Sigmoid colon (tissue), 6 donors: ENCODE measurements at regions not wholly inside any gene's neighbourhood (a gene's known extent, or its start where the extent isn't known, plus 50 kb on each side); places are given as distances from the start of the nearest gene placed in this dataset.

Source experiments
- DNase-seq: peaks from one replicate; pipeline ENCODE4 v3.0.0-alpha.2; 2019
- H3K27ac ChIP-seq, 4 donors: fragments of 200-600 bp; sonication (generic); one replicate each; pipeline ENCODE4 v1.5.1; 2016 to 2019; ENCODE audit warnings: mild to moderate bottlenecking in 1 of 4
- H3K27me3 ChIP-seq, 3 donors: fragments of 200-600 bp; sonication (generic); one replicate each; pipeline ENCODE4 v1.5.1; 2019; ENCODE audit warnings: mild to moderate bottlenecking in 1 of 3
- H3K36me3 ChIP-seq, 4 donors: fragments of 200-600 bp; sonication (generic); one replicate each; pipeline ENCODE4 v1.5.1; 2016 to 2019
- H3K4me1 ChIP-seq, 4 donors: fragments of 200-600 bp; sonication (generic); one replicate each; pipeline ENCODE4 v1.5.1; 2017 to 2019
- H3K4me3 ChIP-seq, 4 donors: fragments of 200-600 bp; sonication (generic); one replicate each; pipeline ENCODE4 v1.5.1; 2017 to 2019; ENCODE audit warnings: mild to moderate bottlenecking in 2 of 4, moderate library complexity in 1 of 4
- H3K9me3 ChIP-seq, 4 donors: fragments of 200-600 bp in 3 of 4; sonication (generic) in 3 of 4; one replicate each; pipeline versions ENCODE4 v1.5.1 to v1.6.1; 2013 to 2019
- EP300 ChIP-seq, 4 donors: sonication (generic); formaldehyde crosslinking; IDR thresholded peaks; one replicate each; pipeline ENCODE4 v1.6.1; 2017; ENCODE audit warnings: antibody characterized with exemption in 4 of 4
- POLR2A ChIP-seq, 2 donors: fragments of 450-650 bp; IDR thresholded peaks; one replicate each; pipeline ENCODE4 v1.6.1; 2016; ENCODE audit warnings: antibody characterized with exemption in 2 of 2, mild to moderate bottlenecking in 2 of 2, moderate library complexity in 2 of 2
- POLR2AphosphoS5 ChIP-seq, 4 donors: sonication (generic); formaldehyde crosslinking; IDR thresholded peaks; one replicate each; pipeline ENCODE4 v1.6.1; 2017; ENCODE audit warnings: antibody characterized with exemption in 4 of 4
- WGBS, 2 donors: extraction: QIAGEN DNeasy Blood & Tissue Kit; methylation state at CpG; one replicate each; pipeline ENCODE4 v1.1.7; 2013; 5-methylcytosine and 5-hydroxymethylcytosine counted together
- intact Hi-C: fragments of 100-400 bp; cut with DNase I; formaldehyde crosslinking; loops from one replicate; pipeline ENCODE4 v1.15.1; 2023
- TF ChIP-seq, protein P1 (sequence below), 4 experiments: fragments of 450-650 bp in 3 of 4; fragments of 200-600 bp in 1 of 4; IDR thresholded peaks; one replicate each; pipeline ENCODE4 v1.5.1; 2016 to 2019; ENCODE audit warnings: antibody characterized with exemption in 4 of 4, mild to moderate bottlenecking in 3 of 4, moderate library complexity in 2 of 4
- donor health status: healthy with polysubstance abuse.
- donor health status: healthy.

DNA sequence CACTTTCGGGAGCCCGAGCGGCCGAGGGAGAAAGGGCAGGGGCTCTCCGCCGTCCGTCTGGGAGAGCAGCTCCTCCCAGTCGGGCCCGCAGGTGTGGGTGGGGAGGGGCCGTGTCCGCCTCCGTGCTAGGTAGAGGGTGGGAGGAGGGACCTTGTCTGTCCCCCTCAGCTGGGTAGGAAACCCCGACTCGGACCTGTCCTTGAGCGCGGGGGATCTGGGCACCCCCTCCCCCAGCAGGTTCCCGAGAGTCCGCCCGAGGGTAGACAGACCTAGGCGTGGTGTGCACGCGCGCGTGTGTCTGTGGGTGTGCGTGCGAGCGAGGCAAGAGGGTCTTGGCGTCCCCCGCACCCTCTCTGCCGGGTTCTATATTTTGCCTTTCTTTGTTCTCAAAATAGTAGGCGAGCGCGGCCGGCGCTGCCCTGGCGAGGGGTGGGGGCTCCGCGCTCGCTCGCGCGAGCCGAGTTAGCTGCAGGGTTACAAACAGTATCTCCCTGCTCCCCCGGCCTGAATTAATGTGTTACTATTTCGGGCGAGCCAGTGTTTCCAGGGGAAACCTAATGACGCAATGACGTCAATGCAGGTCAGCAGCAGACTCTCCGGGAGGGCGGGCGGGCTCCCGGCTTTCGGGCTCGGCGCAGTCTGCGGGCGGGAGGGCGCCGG is 73.9 kb upstream of the LEP start:
- no peak overlapping the region for H3K27ac ChIP-seq
- H3K4me3 ChIP-seq = peak overlapping the region in 3 of 4 donors; percentile 28 to 53 (median 41)
- peaks cover 0 to 28% (median 24%) of the 10 kb centered on the region in 4 donors for H3K4me1 ChIP-seq
- DNase-seq = no peak
- H3K9me3 ChIP-seq = no peaks in the 10 kb centered on the region
- no peaks in the 10 kb centered on the region for H3K36me3 ChIP-seq
- H3K27me3 ChIP-seq = peaks cover 28 to 91% (median 58%) of the 10 kb centered on the region in 3 donors
- intact Hi-C loops = no loop called here
- TF ChIP-seq POLR2AphosphoS5 (IDR thresholded peaks at IDR 0.05) (no peak), POLR2A (IDR thresholded peaks at IDR 0.05) (no peak), EP300 (IDR thresholded peaks at IDR 0.05) (no peak)
- TF ChIP-seq, protein P1, sequence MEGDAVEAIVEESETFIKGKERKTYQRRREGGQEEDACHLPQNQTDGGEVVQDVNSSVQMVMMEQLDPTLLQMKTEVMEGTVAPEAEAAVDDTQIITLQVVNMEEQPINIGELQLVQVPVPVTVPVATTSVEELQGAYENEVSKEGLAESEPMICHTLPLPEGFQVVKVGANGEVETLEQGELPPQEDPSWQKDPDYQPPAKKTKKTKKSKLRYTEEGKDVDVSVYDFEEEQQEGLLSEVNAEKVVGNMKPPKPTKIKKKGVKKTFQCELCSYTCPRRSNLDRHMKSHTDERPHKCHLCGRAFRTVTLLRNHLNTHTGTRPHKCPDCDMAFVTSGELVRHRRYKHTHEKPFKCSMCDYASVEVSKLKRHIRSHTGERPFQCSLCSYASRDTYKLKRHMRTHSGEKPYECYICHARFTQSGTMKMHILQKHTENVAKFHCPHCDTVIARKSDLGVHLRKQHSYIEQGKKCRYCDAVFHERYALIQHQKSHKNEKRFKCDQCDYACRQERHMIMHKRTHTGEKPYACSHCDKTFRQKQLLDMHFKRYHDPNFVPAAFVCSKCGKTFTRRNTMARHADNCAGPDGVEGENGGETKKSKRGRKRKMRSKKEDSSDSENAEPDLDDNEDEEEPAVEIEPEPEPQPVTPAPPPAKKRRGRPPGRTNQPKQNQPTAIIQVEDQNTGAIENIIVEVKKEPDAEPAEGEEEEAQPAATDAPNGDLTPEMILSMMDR (IDR thresholded peaks at IDR 0.05) = no peak
- 1% methylated on average over 59 of the region's 59 CpGs for WGBS, 2 donors

GRCh38 chr7:128167791-128168666 is 73.0 kb upstream of the LEP start:
- H3K27ac ChIP-seq = no peak overlapping the region
- no peaks in the 10 kb centered on the region for H3K9me3 ChIP-seq
- H3K27me3 ChIP-seq = peaks cover 28 to 86% (median 58%) of the 10 kb centered on the region in 3 donors
- 5 to 15% methylated on average over 59 of the region's 59 CpGs for WGBS, 2 donors
- H3K36me3 ChIP-seq = no peaks in the 10 kb centered on the region
- no peak for DNase-seq
- TF ChIP-seq POLR2A (IDR thresholded peaks at IDR 0.05) = no peak
- TF ChIP-seq, protein P1 (IDR thresholded peaks at IDR 0.05) = no peak
- no peak for TF ChIP-seq EP300 (IDR thresholded peaks at IDR 0.05)
- TF ChIP-seq POLR2AphosphoS5 (IDR thresholded peaks at IDR 0.05) = no peak
- intact Hi-C loops = no loop called here
- peaks cover 0 to 28% (median 24%) of the 10 kb centered on the region in 4 donors for H3K4me1 ChIP-seq
- H3K4me3 ChIP-seq = peak overlapping the region in 3 of 4 donors; percentile 28 to 53 (median 41)

DNA sequence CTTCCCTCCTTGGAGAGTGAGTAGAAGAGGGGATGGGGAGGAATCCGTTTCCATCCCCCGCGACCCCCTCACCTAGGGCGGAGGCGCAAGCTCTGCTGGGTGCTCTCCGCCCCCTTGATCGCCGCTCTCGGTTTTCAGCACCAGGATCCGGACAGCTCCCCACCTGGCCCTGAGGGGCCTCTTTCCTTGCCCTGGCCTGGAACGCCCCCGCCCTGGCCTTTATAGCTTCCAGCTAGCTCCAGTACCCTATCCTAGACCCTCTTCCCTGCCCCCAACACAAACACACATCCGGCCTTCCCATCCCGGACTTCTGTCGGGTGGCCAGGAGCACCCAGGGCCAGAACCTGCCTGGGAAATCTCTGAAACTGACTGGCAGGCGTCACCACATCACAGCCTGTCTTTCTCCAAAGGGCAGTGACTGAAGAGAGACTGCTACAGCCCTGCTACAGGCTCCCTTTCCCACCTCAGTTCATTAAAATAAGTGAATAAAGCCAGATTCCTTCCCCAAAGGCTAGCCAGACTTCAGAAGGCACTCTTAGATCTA is 72.3 kb upstream of the LEP start:
- no peak for DNase-seq
- WGBS, 2 donors = 5 to 7% methylated on average over 16 of the region's 16 CpGs
- Histone ChIP-seq H3K27me3 (peaks cover 28 to 79% (median 56%) of the 10 kb centered on the region in 3 donors), H3K27ac (no peak overlapping the region), H3K4me3 (no peak overlapping the region), H3K36me3 (no peaks in the 10 kb centered on the region), H3K4me1 (peaks cover 0 to 28% (median 24%) of the 10 kb centered on the region in 4 donors), H3K9me3 (no peaks in the 10 kb centered on the region)
- intact Hi-C loops = no loop called here
- TF ChIP-seq POLR2AphosphoS5 (IDR thresholded peaks at IDR 0.05) (no peak), POLR2A (IDR thresholded peaks at IDR 0.05) (no peak), EP300 (IDR thresholded peaks at IDR 0.05) (no peak)
- TF ChIP-seq, protein P1 (IDR thresholded peaks at IDR 0.05) = no peak

DNA sequence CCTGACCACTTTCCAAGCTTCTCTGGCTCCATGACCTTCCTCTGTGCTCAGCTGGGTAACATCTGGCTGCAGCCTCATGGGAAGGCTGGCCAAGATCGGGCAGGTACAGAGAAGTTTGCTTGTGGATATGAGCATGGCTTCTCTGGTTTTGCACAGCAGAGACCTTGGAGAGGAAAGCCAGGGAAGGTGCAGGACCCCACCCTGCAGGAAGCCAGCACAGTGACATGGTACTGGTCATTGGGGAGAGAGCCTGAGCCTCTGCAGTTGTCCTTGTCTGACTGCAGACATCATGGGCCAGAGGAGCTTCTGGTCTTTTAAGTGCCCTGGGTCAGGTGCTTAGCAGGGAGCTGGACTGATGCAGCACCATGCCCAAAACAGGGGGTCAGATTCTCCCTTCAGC is 70.6 kb upstream of the LEP start:
- TF ChIP-seq POLR2A (IDR thresholded peaks at IDR 0.05) (no peak), EP300 (IDR thresholded peaks at IDR 0.05) (no peak), POLR2AphosphoS5 (IDR thresholded peaks at IDR 0.05) (no peak)
- TF ChIP-seq, protein P1 (IDR thresholded peaks at IDR 0.05) = no peak
- H3K27ac ChIP-seq = no peak overlapping the region
- WGBS, 2 donors = 55 to 73% methylated on average over 1 of the region's 1 CpG

More for the DNA sequence above, 70.6 kb upstream of the LEP start:
- Histone ChIP-seq H3K9me3 (no peaks in the 10 kb centered on the region), H3K27me3 (peaks cover 24 to 62% (median 39%) of the 10 kb centered on the region in 3 donors), H3K4me3 (no peak overlapping the region), H3K4me1 (peaks cover 0 to 28% (median 24%) of the 10 kb centered on the region in 4 donors), H3K36me3 (no peaks in the 10 kb centered on the region)
- no peak for DNase-seq
- intact Hi-C loops = no loop called here
